ENCODE measurements at regions not wholly inside any gene's neighbourhood (a gene's known extent, or its start where the extent isn't known, plus 50 kb on each side); places are given as distances from the start of the nearest gene placed in this dataset.

- Mint-ChIP-seq H3K4me1 (ENCODE audit: low read depth) (no peaks in the 10 kb centered on the region), H3K9me3 (peaks cover 6% of the 10 kb centered on the region), H3K36me3 (ENCODE audit: low read depth) (no peaks in the 10 kb centered on the region), H3K27me3 (no peaks in the 10 kb centered on the region), H3K27ac (no peak overlapping the region), H3K4me3 (no peak overlapping the region)
- DNase-seq (no peak), ATAC-seq (ENCODE audit: poor library complexity) (no peak)
- CTCF ChIA-PET = no interaction called here
- H3K4me3 ChIP-seq (ENCODE audit: low read length) = no peak overlapping the region
- H3K9me3 ChIP-seq (ENCODE audit: control insufficient read depth in 1 of 2, insufficient read depth in 1 of 2, low read length in 2 of 2) = peaks cover 0 to 7% of the 10 kb centered on the region in 2 experiments
- POLR2A ChIA-PET = no interaction called here
- no peaks in the 10 kb centered on the region for H3K36me3 ChIP-seq (ENCODE audit: insufficient read depth, low read length)
- H3K27ac ChIP-seq (ENCODE audit: low read depth in 1 of 2, low read length in 2 of 2) = no peak overlapping the region
- intact Hi-C loops (cut with DNase I, micrococcal nuclease) = no loop called here
- TF ChIP-seq CTCF (IDR thresholded peaks at IDR 0.05) = no peak
- no peaks in the 10 kb centered on the region for H3K27me3 ChIP-seq (ENCODE audit: control insufficient read depth in 1 of 2, insufficient read depth in 2 of 2, low read length in 2 of 2)
- no peaks in the 10 kb centered on the region for H3K4me1 ChIP-seq (ENCODE audit: insufficient read depth, low read length)
Measured at GRCh38 chr5:28117273-28117672, 1078.9 kb upstream of the CDH9 start.

GRCh38 chr5:28110781-28111180 lies 1072.4 kb upstream of the CDH9 start:
- Mint-ChIP-seq H3K27ac (no peak overlapping the region), H3K36me3 (ENCODE audit: low read depth) (no peaks in the 10 kb centered on the region), H3K4me1 (ENCODE audit: low read depth) (no peaks in the 10 kb centered on the region), H3K9me3 (no peaks in the 10 kb centered on the region), H3K27me3 (no peaks in the 10 kb centered on the region), H3K4me3 (no peak overlapping the region)
- Histone ChIP-seq H3K27ac (ENCODE audit: low read depth in 1 of 2, low read length in 2 of 2) (no peak overlapping the region), H3K9me3 (ENCODE audit: control insufficient read depth in 1 of 2, insufficient read depth in 1 of 2, low read length in 2 of 2) (peaks cover 0 to 11% of the 10 kb centered on the region in 2 experiments), H3K27me3 (ENCODE audit: control insufficient read depth in 1 of 2, insufficient read depth in 2 of 2, low read length in 2 of 2) (no peaks in the 10 kb centered on the region), H3K36me3 (ENCODE audit: insufficient read depth, low read length) (no peaks in the 10 kb centered on the region), H3K4me1 (ENCODE audit: insufficient read depth, low read length) (no peaks in the 10 kb centered on the region), H3K4me3 (ENCODE audit: low read length) (no peak overlapping the region)
- intact Hi-C loops (cut with DNase I, micrococcal nuclease) = no loop called here
- no peak for TF ChIP-seq CTCF (IDR thresholded peaks at IDR 0.05)
- ChIA-PET CTCF (no interaction called here), POLR2A (no interaction called here)
- no peak for DNase-seq
- no peak for ATAC-seq (ENCODE audit: poor library complexity)

- H3K36me3 Mint-ChIP-seq (ENCODE audit: low read depth) = no peaks in the 10 kb centered on the region
- intact Hi-C loops (cut with DNase I, micrococcal nuclease) = no loop called here
- Histone ChIP-seq H3K4me1 (ENCODE audit: insufficient read depth, low read length) (no peaks in the 10 kb centered on the region), H3K27me3 (ENCODE audit: control insufficient read depth in 1 of 2, insufficient read depth in 2 of 2, low read length in 2 of 2) (no peaks in the 10 kb centered on the region), H3K9me3 (ENCODE audit: control insufficient read depth in 1 of 2, insufficient read depth in 1 of 2, low read length in 2 of 2) (peaks cover 0 to 4% of the 10 kb centered on the region in 2 experiments), H3K27ac (ENCODE audit: low read depth in 1 of 2, low read length in 2 of 2) (no peak overlapping the region), H3K36me3 (ENCODE audit: insufficient read depth, low read length) (no peaks in the 10 kb centered on the region), H3K4me3 (ENCODE audit: low read length) (no peak overlapping the region)
- ATAC-seq (ENCODE audit: poor library complexity) (no peak), DNase-seq (no peak)
- ChIA-PET POLR2A (no interaction called here), CTCF (no interaction called here)
- no peak for TF ChIP-seq CTCF (IDR thresholded peaks at IDR 0.05)
- no peaks in the 10 kb centered on the region for H3K27me3 Mint-ChIP-seq
- H3K9me3 Mint-ChIP-seq = peaks cover 6% of the 10 kb centered on the region
- no peak overlapping the region for H3K27ac Mint-ChIP-seq
- H3K4me1 Mint-ChIP-seq (ENCODE audit: low read depth) = no peaks in the 10 kb centered on the region
- H3K4me3 Mint-ChIP-seq = no peak overlapping the region
Measured at GRCh38 chr5:28104080-28104479, 1065.7 kb upstream of the CDH9 start.

Measured in CD4-positive, alpha-beta T cell (primary cell).